Suprapubic skin (tissue), 4 donors: ENCODE measurements at regions not wholly inside any gene's neighbourhood (a gene's known extent, or its start where the extent isn't known, plus 50 kb on each side); places are given as distances from the start of the nearest gene placed in this dataset.

Experiments
- EP300 ChIP-seq: sonication (generic); formaldehyde crosslinking; IDR thresholded peaks from one replicate; pipeline ENCODE4 v1.6.1; 2017; ENCODE audit warnings: antibody characterized with exemption
- POLR2A ChIP-seq, 2 donors: fragments of 450-650 bp; IDR thresholded peaks; one replicate each; pipeline ENCODE4 v1.6.1; 2017; ENCODE audit warnings: antibody characterized with exemption in 2 of 2, mild to moderate bottlenecking in 2 of 2, moderate library complexity in 2 of 2
- POLR2AphosphoS5 ChIP-seq, 3 donors: sonication (generic); formaldehyde crosslinking; IDR thresholded peaks; one replicate each; pipeline ENCODE4 v1.6.1; 2017; ENCODE audit warnings: antibody characterized with exemption in 3 of 3
- TF ChIP-seq, protein P1 (sequence below), 2 donors: fragments of 200-600 bp in 1 of 2; fragments of 450-650 bp in 1 of 2; sonication (generic) in 1 of 2; IDR thresholded peaks; one replicate each; pipeline ENCODE4 v1.5.1; 2016 to 2019; ENCODE audit warnings: antibody characterized with exemption in 2 of 2, mild to moderate bottlenecking in 1 of 2, moderate library complexity in 1 of 2

- no peak for TF ChIP-seq EP300
- TF ChIP-seq, protein P1, sequence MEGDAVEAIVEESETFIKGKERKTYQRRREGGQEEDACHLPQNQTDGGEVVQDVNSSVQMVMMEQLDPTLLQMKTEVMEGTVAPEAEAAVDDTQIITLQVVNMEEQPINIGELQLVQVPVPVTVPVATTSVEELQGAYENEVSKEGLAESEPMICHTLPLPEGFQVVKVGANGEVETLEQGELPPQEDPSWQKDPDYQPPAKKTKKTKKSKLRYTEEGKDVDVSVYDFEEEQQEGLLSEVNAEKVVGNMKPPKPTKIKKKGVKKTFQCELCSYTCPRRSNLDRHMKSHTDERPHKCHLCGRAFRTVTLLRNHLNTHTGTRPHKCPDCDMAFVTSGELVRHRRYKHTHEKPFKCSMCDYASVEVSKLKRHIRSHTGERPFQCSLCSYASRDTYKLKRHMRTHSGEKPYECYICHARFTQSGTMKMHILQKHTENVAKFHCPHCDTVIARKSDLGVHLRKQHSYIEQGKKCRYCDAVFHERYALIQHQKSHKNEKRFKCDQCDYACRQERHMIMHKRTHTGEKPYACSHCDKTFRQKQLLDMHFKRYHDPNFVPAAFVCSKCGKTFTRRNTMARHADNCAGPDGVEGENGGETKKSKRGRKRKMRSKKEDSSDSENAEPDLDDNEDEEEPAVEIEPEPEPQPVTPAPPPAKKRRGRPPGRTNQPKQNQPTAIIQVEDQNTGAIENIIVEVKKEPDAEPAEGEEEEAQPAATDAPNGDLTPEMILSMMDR (IDR thresholded peaks at IDR 0.05): no peak
- no peak for TF ChIP-seq POLR2A (IDR thresholded peaks at IDR 0.05)
- no peak for TF ChIP-seq POLR2AphosphoS5 (IDR thresholded peaks at IDR 0.05)
Observed at GRCh38 chr7:9846902-9847301, 1126.8 kb upstream of the PHF14 start.
